Fibroblast of the aortic adventitia (primary cell): ENCODE measurements at regions not wholly inside any gene's neighbourhood (a gene's known extent, or its start where the extent isn't known, plus 50 kb on each side); places are given as distances from the start of the nearest gene placed in this dataset.
"Not testable (repeated sequence)": the region's sequence is repeated elsewhere in the genome, so short reads cannot be mapped to it uniquely, and the experiment has no call there.

Source experiments
- DNase-seq: peaks from one replicate; pipeline ENCODE4 v3.0.0-alpha.2; 2010; ENCODE audit warnings: low read depth
- H3K4me3 ChIP-seq: 2 replicates; pipeline ENCODE4 v1.5.1; 2011; ENCODE audit warnings: low read depth, mild to moderate bottlenecking, control low read depth, low read length, moderate library complexity
- CTCF ChIP-seq: IDR thresholded peaks from 2 replicates; pipeline ENCODE4 v1.5.1; 2011; ENCODE audit warnings: mild to moderate bottlenecking, low read length, control low read depth, inconsistent platforms; ENCODE audit not compliant: insufficient read depth

GRCh38 chr4:167893531-167893930, 198.8 kb upstream of the ANXA10 start:
- no peak for DNase-seq
- TF ChIP-seq CTCF, result no peak
- H3K4me3 ChIP-seq, result no peak overlapping the region

- H3K4me3 ChIP-seq, DNase-seq: not testable (repeated sequence)
Measured at GRCh38 chr4:167896260-167896659, 196.1 kb upstream of the ANXA10 start.

- no peak for TF ChIP-seq CTCF
- peak; percentile 84 for DNase-seq
- no peak overlapping the region for H3K4me3 ChIP-seq
Measured at GRCh38 chr4:167897116-167897515, 195.2 kb upstream of the ANXA10 start.

- peak; percentile 68 for DNase-seq
- H3K4me3 ChIP-seq, result no peak overlapping the region
- no peak for TF ChIP-seq CTCF
Measured at GRCh38 chr4:167903291-167903721, 189.0 kb upstream of the ANXA10 start.

GRCh38 chr4:167906851-167907250, 185.5 kb upstream of the ANXA10 start:
- DNase-seq, result peak; percentile 32
- no peak for TF ChIP-seq CTCF

GRCh38 chr4:167908816-167909215, 183.5 kb upstream of the ANXA10 start:
- no peak for DNase-seq
- TF ChIP-seq CTCF, result no peak
- H3K4me3 ChIP-seq, result no peak overlapping the region

More at GRCh38 chr4:167906851-167907250, 185.5 kb upstream of the ANXA10 start:
- H3K4me3 ChIP-seq, result no peak overlapping the region

- not testable (repeated sequence) for H3K4me3 ChIP-seq, DNase-seq
Measured at GRCh38 chr4:167912535-167912934, 179.8 kb upstream of the ANXA10 start.

GRCh38 chr4:167918077-167918476, 174.3 kb upstream of the ANXA10 start:
- DNase-seq, result no peak

More at GRCh38 chr4:167918077-167918476, 174.3 kb upstream of the ANXA10 start:
- TF ChIP-seq CTCF, result no peak
- H3K4me3 ChIP-seq, result no peak overlapping the region
